DMS 273 treated with DMSO at 0.1 percent for 48 hours (cell line): ENCODE measurements at regions not wholly inside any gene's neighbourhood (a gene's known extent, or its start where the extent isn't known, plus 50 kb on each side); places are given as distances from the start of the nearest gene placed in this dataset.
"Not testable (repeated sequence)": the region's sequence is repeated elsewhere in the genome, so short reads cannot be mapped to it uniquely, and the experiment has no call there.

Source experiments
- DNase-seq: peaks from one replicate; lab custom pipeline; 2025; lab: John Stamatoyannopoulos, UW

GRCh38 chr6:68575765-68576439, 59.2 kb upstream of the ADGRB3 start:
- peak; percentile 82 for DNase-seq

GRCh38 chr6:68572975-68573374, 62.1 kb upstream of the ADGRB3 start:
- DNase-seq: no peak

GRCh38 chr6:68572525-68572924, 62.6 kb upstream of the ADGRB3 start:
- DNase-seq: peak; percentile 24

GRCh38 chr6:68559716-68560115, 75.4 kb upstream of the ADGRB3 start:
- DNase-seq: peak; percentile 80

GRCh38 chr6:68559070-68559469, 76.0 kb upstream of the ADGRB3 start:
- DNase-seq: peak; percentile 67

- no peak for DNase-seq
These were observed 88.5 kb upstream of the ADGRB3 start for GRCh38 chr6:68546620-68547019.

GRCh38 chr6:68544450-68544849, 90.6 kb upstream of the ADGRB3 start:
- DNase-seq: no peak

GRCh38 chr6:68533339-68533795, 101.7 kb upstream of the ADGRB3 start:
- no peak for DNase-seq

GRCh38 chr6:68527691-68528090, 107.4 kb upstream of the ADGRB3 start:
- DNase-seq: no peak

GRCh38 chr6:68506911-68507310, 128.2 kb upstream of the ADGRB3 start:
- DNase-seq: no peak

- no peak for DNase-seq
These were observed 132.1 kb upstream of the ADGRB3 start for GRCh38 chr6:68502946-68503345.

- DNase-seq: no peak
These were observed 137.2 kb upstream of the ADGRB3 start for GRCh38 chr6:68497927-68498326.

- not testable (repeated sequence) for DNase-seq
These were observed 140.2 kb upstream of the ADGRB3 start for GRCh38 chr6:68494880-68495279.

GRCh38 chr6:68476611-68477010, 158.5 kb upstream of the ADGRB3 start:
- no peak for DNase-seq

- DNase-seq: no peak
These were observed 161.5 kb upstream of the ADGRB3 start for GRCh38 chr6:68473433-68474210.

- no peak for DNase-seq
These were observed 166.7 kb upstream of the ADGRB3 start for GRCh38 chr6:68468244-68468884.

GRCh38 chr6:68458447-68458846, 176.6 kb upstream of the ADGRB3 start:
- DNase-seq: no peak

- DNase-seq: no peak
These were observed 188.0 kb upstream of the ADGRB3 start for GRCh38 chr6:68447112-68447511.

GRCh38 chr6:68445926-68446325, 189.2 kb upstream of the ADGRB3 start:
- DNase-seq: no peak

GRCh38 chr6:68443704-68444103, 191.4 kb upstream of the ADGRB3 start:
- DNase-seq: no peak

GRCh38 chr6:68427630-68428029, 207.5 kb upstream of the ADGRB3 start:
- no peak for DNase-seq

GRCh38 chr6:68410021-68410420, 225.1 kb upstream of the ADGRB3 start:
- DNase-seq: no peak

GRCh38 chr6:68400396-68400795, 234.7 kb upstream of the ADGRB3 start:
- no peak for DNase-seq
